ENCODE measurements at regions not wholly inside any gene's neighbourhood (a gene's known extent, or its start where the extent isn't known, plus 50 kb on each side); places are given as distances from the start of the nearest gene placed in this dataset.

- no peaks in the 10 kb centered on the region for H3K36me3 Mint-ChIP-seq (ENCODE audit: low read depth)
- H3K9me3 Mint-ChIP-seq (ENCODE audit: low read depth): no peaks in the 10 kb centered on the region
- DNase-seq (ENCODE audit: low spot score): no peak
- H3K4me1 Mint-ChIP-seq (ENCODE audit: low read depth): no peaks in the 10 kb centered on the region
- no peak overlapping the region for H3K27ac Mint-ChIP-seq (ENCODE audit: unreplicated experiment)
- no peak for TF ChIP-seq CTCF (IDR thresholded peaks at IDR 0.05)
- no peak overlapping the region for H3K4me3 Mint-ChIP-seq (ENCODE audit: unreplicated experiment)
- H3K27me3 Mint-ChIP-seq (ENCODE audit: low read depth): peaks cover 39% of the 10 kb centered on the region
Observed at GRCh38 chr10:117905404-117905803, 141.3 kb downstream of the RAB11FIP2 start.

GRCh38 chr10:117911684-117912083, 135.1 kb downstream of the RAB11FIP2 start:
- Mint-ChIP-seq H3K36me3 (ENCODE audit: low read depth) (no peaks in the 10 kb centered on the region), H3K4me3 (ENCODE audit: unreplicated experiment) (no peak overlapping the region), H3K4me1 (ENCODE audit: low read depth) (no peaks in the 10 kb centered on the region), H3K27me3 (ENCODE audit: low read depth) (peaks cover 35% of the 10 kb centered on the region), H3K27ac (ENCODE audit: unreplicated experiment) (no peak overlapping the region), H3K9me3 (ENCODE audit: low read depth) (no peaks in the 10 kb centered on the region)
- no peak for DNase-seq (ENCODE audit: low spot score)
- TF ChIP-seq CTCF (IDR thresholded peaks at IDR 0.05): no peak

GRCh38 chr10:117914334-117914733, 132.4 kb downstream of the RAB11FIP2 start:
- H3K27me3 Mint-ChIP-seq (ENCODE audit: low read depth): peaks cover 24% of the 10 kb centered on the region
- H3K9me3 Mint-ChIP-seq (ENCODE audit: low read depth): no peaks in the 10 kb centered on the region
- no peak overlapping the region for H3K4me3 Mint-ChIP-seq (ENCODE audit: unreplicated experiment)
- H3K4me1 Mint-ChIP-seq (ENCODE audit: low read depth): no peaks in the 10 kb centered on the region
- DNase-seq (ENCODE audit: low spot score): no peak
- TF ChIP-seq CTCF (IDR thresholded peaks at IDR 0.05): no peak
- H3K27ac Mint-ChIP-seq (ENCODE audit: unreplicated experiment): no peak overlapping the region
- no peaks in the 10 kb centered on the region for H3K36me3 Mint-ChIP-seq (ENCODE audit: low read depth)

- Mint-ChIP-seq H3K27ac (ENCODE audit: unreplicated experiment) (no peak overlapping the region), H3K4me3 (ENCODE audit: unreplicated experiment) (no peak overlapping the region), H3K9me3 (ENCODE audit: low read depth) (no peaks in the 10 kb centered on the region), H3K4me1 (ENCODE audit: low read depth) (no peaks in the 10 kb centered on the region), H3K36me3 (ENCODE audit: low read depth) (no peaks in the 10 kb centered on the region), H3K27me3 (ENCODE audit: low read depth) (peaks cover 6% of the 10 kb centered on the region)
- DNase-seq (ENCODE audit: low spot score): no peak
- no peak for TF ChIP-seq CTCF (IDR thresholded peaks at IDR 0.05)
Observed at GRCh38 chr10:117920956-117921355, 125.8 kb downstream of the RAB11FIP2 start.

GRCh38 chr10:117921421-117921820, 125.3 kb downstream of the RAB11FIP2 start:
- TF ChIP-seq CTCF (IDR thresholded peaks at IDR 0.05): no peak
- H3K27ac Mint-ChIP-seq (ENCODE audit: unreplicated experiment): no peak overlapping the region
- H3K4me3 Mint-ChIP-seq (ENCODE audit: unreplicated experiment): no peak overlapping the region
- H3K9me3 Mint-ChIP-seq (ENCODE audit: low read depth): no peaks in the 10 kb centered on the region
- no peaks in the 10 kb centered on the region for H3K4me1 Mint-ChIP-seq (ENCODE audit: low read depth)
- H3K36me3 Mint-ChIP-seq (ENCODE audit: low read depth): no peaks in the 10 kb centered on the region
- DNase-seq (ENCODE audit: low spot score): no peak
- peaks cover 4% of the 10 kb centered on the region for H3K27me3 Mint-ChIP-seq (ENCODE audit: low read depth)
